HG03060 (cell line): ENCODE measurements at regions not wholly inside any gene's neighbourhood (a gene's known extent, or its start where the extent isn't known, plus 50 kb on each side); places are given as distances from the start of the nearest gene placed in this dataset.
"Not testable (repeated sequence)": the region's sequence is repeated elsewhere in the genome, so short reads cannot be mapped to it uniquely, and the experiment has no call there.

Experiments used
- ATAC-seq: cut with Tn5 transposase; IDR thresholded peaks from one replicate; pipeline ENCODE4 v1.9.1; 2021; ENCODE audit warnings: low read depth, moderate number of reproducible peaks; ENCODE audit not compliant: unreplicated experiment

GRCh38 chr1:71345491-71345890 lies 264.7 kb upstream of the ZRANB2 start:
- ATAC-seq, result no peak

- no peak for ATAC-seq
These were observed 263.0 kb upstream of the ZRANB2 start for GRCh38 chr1:71343686-71344416.

- no peak for ATAC-seq
These were observed 258.4 kb upstream of the ZRANB2 start for GRCh38 chr1:71339238-71339637.

- no peak for ATAC-seq
These were observed 250.2 kb upstream of the ZRANB2 start for GRCh38 chr1:71330991-71331390.

GRCh38 chr1:71324671-71325267 lies 243.9 kb upstream of the ZRANB2 start:
- ATAC-seq, result no peak

GRCh38 chr1:71312545-71312944 lies 231.7 kb upstream of the ZRANB2 start:
- no peak for ATAC-seq

GRCh38 chr1:71311376-71311775 lies 230.5 kb upstream of the ZRANB2 start:
- no peak for ATAC-seq

- ATAC-seq, result peak; percentile 77
These were observed 226.6 kb upstream of the ZRANB2 start for GRCh38 chr1:71307451-71307850.

GRCh38 chr1:71304125-71304524 lies 223.3 kb upstream of the ZRANB2 start:
- ATAC-seq, result no peak

GRCh38 chr1:71303617-71304041 lies 222.8 kb upstream of the ZRANB2 start:
- no peak for ATAC-seq

- no peak for ATAC-seq
These were observed 217.8 kb upstream of the ZRANB2 start for GRCh38 chr1:71298633-71299032.

- no peak for ATAC-seq
These were observed 215.8 kb upstream of the ZRANB2 start for GRCh38 chr1:71296551-71297134.

GRCh38 chr1:71295350-71295749 lies 214.5 kb upstream of the ZRANB2 start:
- ATAC-seq, result no peak

- no peak for ATAC-seq
These were observed 213.3 kb upstream of the ZRANB2 start for GRCh38 chr1:71294178-71294577.

GRCh38 chr1:71292203-71292602 lies 211.4 kb upstream of the ZRANB2 start:
- no peak for ATAC-seq

GRCh38 chr1:71290506-71291237 lies 209.8 kb upstream of the ZRANB2 start:
- ATAC-seq, result not testable (repeated sequence)

GRCh38 chr1:71285529-71285928 lies 204.7 kb upstream of the ZRANB2 start:
- no peak for ATAC-seq

GRCh38 chr1:71276466-71276865 lies 195.6 kb upstream of the ZRANB2 start:
- no peak for ATAC-seq

GRCh38 chr1:71273334-71273733 lies 192.5 kb upstream of the ZRANB2 start:
- ATAC-seq, result no peak

- no peak for ATAC-seq
These were observed 189.6 kb upstream of the ZRANB2 start for GRCh38 chr1:71270394-71270915.

GRCh38 chr1:71269818-71270217 lies 189.0 kb upstream of the ZRANB2 start:
- ATAC-seq, result no peak
